Endothelial cell of umbilical vein (primary cell): ENCODE measurements at regions not wholly inside any gene's neighbourhood (a gene's known extent, or its start where the extent isn't known, plus 50 kb on each side); places are given as distances from the start of the nearest gene placed in this dataset.

Experiments
- CTCF ChIP-seq, 2 donors: IDR thresholded peaks; 1 replicate in 1 of 2; 2 replicates in 1 of 2; pipeline ENCODE4 v1.5.1; 2011; ENCODE audit warnings: low read length in 2 of 2, mild to moderate bottlenecking in 2 of 2, moderate library complexity in 2 of 2, control low read depth in 1 of 2, inconsistent platforms in 1 of 2, low read depth in 1 of 2; ENCODE audit not compliant: insufficient read depth in 1 of 2; ENCODE audit errors: extremely low read depth in 1 of 2
- GATA2 ChIP-seq: IDR thresholded peaks from 2 replicates; pipeline ENCODE4 v1.7.0; 2011; ENCODE audit warnings: low read depth, mild to moderate bottlenecking, moderate library complexity, mixed read lengths, low read length; ENCODE audit not compliant: insufficient read length, insufficient read depth

- TF ChIP-seq CTCF (IDR thresholded peaks at IDR 0.05; ENCODE audit: extremely low read depth in 1 of 2, insufficient read depth in 1 of 2, low read depth in 1 of 2, low read length in 2 of 2) (no peak), GATA2 (no peak)
These were observed 143.2 kb upstream of the RET start for GRCh38 chr10:42933448-42934340.
